Activated naive CD8-positive, alpha-beta T cell treated with anti-CD3 and anti-CD28 coated beads, Interleukin-2, amount 10 ng/mL, durations not matched to agents 7 days and 5 days (primary cell): ENCODE measurements at regions not wholly inside any gene's neighbourhood (a gene's known extent, or its start where the extent isn't known, plus 50 kb on each side); places are given as distances from the start of the nearest gene placed in this dataset.
"Not testable (repeated sequence)": the region's sequence is repeated elsewhere in the genome, so short reads cannot be mapped to it uniquely, and the experiment has no call there.

Experiments used
- ATAC-seq: fragments of 150-1000 bp; cut with Tn5 transposase; one replicate; pipeline ENCODE4 v1.10.0; 2021; ENCODE audit warnings: low read depth, moderate library complexity
- POLR2A ChIA-PET: fragments of 350-600 bp; sonication (Branson Sonifier 250); formaldehyde crosslinking; loops from one replicate; lab custom pipeline; 2021; ENCODE audit warnings: antibody characterized with exemption; lab: Charles Lee
- DNase-seq: peaks from one replicate; pipeline ENCODE4 v3.0.0; 2021
- H3K27ac Mint-ChIP-seq: one replicate; pipeline ENCODE4 v1.8.0; 2022; ENCODE audit warnings: mild to moderate bottlenecking, mixed read lengths
- H3K27me3 Mint-ChIP-seq: one replicate; pipeline ENCODE4 v1.8.0; 2022; ENCODE audit warnings: mild to moderate bottlenecking, moderate library complexity, mixed read lengths
- H3K36me3 Mint-ChIP-seq: one replicate; pipeline ENCODE4 v1.8.0; 2021; ENCODE audit warnings: mild to moderate bottlenecking, mixed read lengths
- H3K4me1 Mint-ChIP-seq: one replicate; pipeline ENCODE4 v1.8.0; 2021; ENCODE audit warnings: mixed read lengths
- H3K4me3 Mint-ChIP-seq: one replicate; pipeline ENCODE4 v1.8.0; 2022; ENCODE audit warnings: mild to moderate bottlenecking, moderate library complexity, mixed read lengths
- H3K9me3 Mint-ChIP-seq: one replicate; pipeline ENCODE4 v1.8.0; 2021; ENCODE audit warnings: mixed read lengths

GRCh38 chr6:5878792-5879191 is 127.9 kb downstream of the NRN1 start:
- POLR2A ChIA-PET = no interaction called here
- Mint-ChIP-seq H3K36me3 (peaks cover 3% of the 10 kb centered on the region), H3K27ac (no peak overlapping the region), H3K4me3 (peak overlapping the region; percentile 11), H3K4me1 (peaks cover 11% of the 10 kb centered on the region), H3K27me3 (peaks cover 7% of the 10 kb centered on the region), H3K9me3 (peaks cover 12% of the 10 kb centered on the region)
- DNase-seq (no peak), ATAC-seq (peak; percentile 88)

GRCh38 chr6:5876076-5876475 is 130.6 kb downstream of the NRN1 start:
- Mint-ChIP-seq H3K27me3 (no peaks in the 10 kb centered on the region), H3K4me1 (peaks cover 11% of the 10 kb centered on the region), H3K4me3 (no peak overlapping the region), H3K27ac (no peak overlapping the region), H3K9me3 (peaks cover 18% of the 10 kb centered on the region), H3K36me3 (peaks cover 12% of the 10 kb centered on the region)
- POLR2A ChIA-PET = no interaction called here
- no peak for DNase-seq
- no peak for ATAC-seq

- H3K9me3 Mint-ChIP-seq = peaks cover 15% of the 10 kb centered on the region
- DNase-seq, H3K27me3 Mint-ChIP-seq, H3K27ac Mint-ChIP-seq, POLR2A ChIA-PET, ATAC-seq, H3K4me3 Mint-ChIP-seq: not testable (repeated sequence)
- peaks cover 12% of the 10 kb centered on the region for H3K36me3 Mint-ChIP-seq
- peaks cover 20% of the 10 kb centered on the region for H3K4me1 Mint-ChIP-seq
Measured at GRCh38 chr6:5873976-5874375, 132.7 kb downstream of the NRN1 start.

GRCh38 chr6:5871296-5871695 is 135.4 kb downstream of the NRN1 start:
- Mint-ChIP-seq H3K4me1 (peaks cover 26% of the 10 kb centered on the region), H3K27me3 (no peaks in the 10 kb centered on the region)

GRCh38 chr6:5869676-5870075 is 137.0 kb downstream of the NRN1 start:
- H3K27me3 Mint-ChIP-seq = no peaks in the 10 kb centered on the region
- POLR2A ChIA-PET = interaction anchor here (0.7 kb wide), 1 partner anchor 56 kb away, joined by 3 read pairs; no protein-coding TSS in a partner anchor
- ATAC-seq (no peak), DNase-seq (no peak)
- H3K36me3 Mint-ChIP-seq = peaks cover 16% of the 10 kb centered on the region
- H3K4me3 Mint-ChIP-seq = peak overlapping the region; percentile 59
- H3K4me1 Mint-ChIP-seq = peaks cover 37% of the 10 kb centered on the region
- H3K27ac Mint-ChIP-seq = peak overlapping the region; percentile 60
- H3K9me3 Mint-ChIP-seq = peaks cover 7% of the 10 kb centered on the region

More at GRCh38 chr6:5871296-5871695, 135.4 kb downstream of the NRN1 start:
- POLR2A ChIA-PET = no interaction called here
- no peak for ATAC-seq
- peaks cover 7% of the 10 kb centered on the region for H3K9me3 Mint-ChIP-seq
- H3K4me3 Mint-ChIP-seq = no peak overlapping the region
- DNase-seq = no peak
- peaks cover 10% of the 10 kb centered on the region for H3K36me3 Mint-ChIP-seq
- no peak overlapping the region for H3K27ac Mint-ChIP-seq

- no peaks in the 10 kb centered on the region for H3K27me3 Mint-ChIP-seq
- peaks cover 37% of the 10 kb centered on the region for H3K4me1 Mint-ChIP-seq
- H3K27ac Mint-ChIP-seq = peak overlapping the region; percentile 60
- POLR2A ChIA-PET = no interaction called here
- ATAC-seq (no peak), DNase-seq (no peak)
- peaks cover 16% of the 10 kb centered on the region for H3K36me3 Mint-ChIP-seq
- H3K4me3 Mint-ChIP-seq = peak overlapping the region; percentile 59
- peaks cover 7% of the 10 kb centered on the region for H3K9me3 Mint-ChIP-seq
Measured at GRCh38 chr6:5869261-5869660, 137.5 kb downstream of the NRN1 start.

GRCh38 chr6:5866547-5867051 is 140.1 kb downstream of the NRN1 start:
- ATAC-seq (peak; percentile 70), DNase-seq (no peak)
- Mint-ChIP-seq H3K36me3 (peaks cover 12% of the 10 kb centered on the region), H3K4me1 (peaks cover 37% of the 10 kb centered on the region), H3K27ac (peak overlapping the region; percentile 93), H3K4me3 (peak overlapping the region; percentile 78), H3K27me3 (no peaks in the 10 kb centered on the region), H3K9me3 (no peaks in the 10 kb centered on the region)
- POLR2A ChIA-PET = interaction anchor here (0.8 to 1.6 kb wide), 3 partner anchors 13 to 34 kb away, joined by 3 to 10 read pairs (median 3); no protein-coding TSS in a partner anchor

GRCh38 chr6:5865506-5866031 is 141.2 kb downstream of the NRN1 start:
- no peaks in the 10 kb centered on the region for H3K9me3 Mint-ChIP-seq
- peak overlapping the region; percentile 80 for H3K27ac Mint-ChIP-seq
- peaks cover 2% of the 10 kb centered on the region for H3K27me3 Mint-ChIP-seq
- DNase-seq (no peak), ATAC-seq (peak; percentile 59)
- POLR2A ChIA-PET = no interaction called here
- H3K4me1 Mint-ChIP-seq = peaks cover 37% of the 10 kb centered on the region
- peak overlapping the region; percentile 47 for H3K4me3 Mint-ChIP-seq
- H3K36me3 Mint-ChIP-seq = peaks cover 8% of the 10 kb centered on the region

- Mint-ChIP-seq H3K4me3 (no peak overlapping the region), H3K9me3 (peaks cover 2% of the 10 kb centered on the region), H3K36me3 (peaks cover 8% of the 10 kb centered on the region), H3K27ac (no peak overlapping the region), H3K4me1 (peaks cover 8% of the 10 kb centered on the region), H3K27me3 (peaks cover 5% of the 10 kb centered on the region)
- ATAC-seq (no peak), DNase-seq (no peak)
- POLR2A ChIA-PET = no interaction called here
Measured at GRCh38 chr6:5860849-5861248, 145.9 kb downstream of the NRN1 start.

- H3K27me3 Mint-ChIP-seq = peaks cover 5% of the 10 kb centered on the region
- H3K4me1 Mint-ChIP-seq = peaks cover 4% of the 10 kb centered on the region
- H3K36me3 Mint-ChIP-seq = peaks cover 2% of the 10 kb centered on the region
- H3K9me3 Mint-ChIP-seq = peaks cover 2% of the 10 kb centered on the region
- H3K27ac Mint-ChIP-seq = no peak overlapping the region
- POLR2A ChIA-PET = no interaction called here
- ATAC-seq = no peak
- DNase-seq = no peak
- no peak overlapping the region for H3K4me3 Mint-ChIP-seq
Measured at GRCh38 chr6:5855787-5856470, 150.8 kb downstream of the NRN1 start.

GRCh38 chr6:5854899-5855298 is 151.8 kb downstream of the NRN1 start:
- H3K4me3 Mint-ChIP-seq = no peak overlapping the region
- no peak overlapping the region for H3K27ac Mint-ChIP-seq
- H3K9me3 Mint-ChIP-seq = peaks cover 2% of the 10 kb centered on the region
- H3K27me3 Mint-ChIP-seq = peaks cover 2% of the 10 kb centered on the region
- no peaks in the 10 kb centered on the region for H3K36me3 Mint-ChIP-seq
- no peak for ATAC-seq
- no peak for DNase-seq
- POLR2A ChIA-PET = no interaction called here
- H3K4me1 Mint-ChIP-seq = peaks cover 4% of the 10 kb centered on the region

- Mint-ChIP-seq H3K4me1 (peaks cover 10% of the 10 kb centered on the region), H3K27ac (peak overlapping the region; percentile 55), H3K9me3 (no peaks in the 10 kb centered on the region), H3K36me3 (no peaks in the 10 kb centered on the region), H3K4me3 (peak overlapping the region; percentile 82), H3K27me3 (peaks cover 2% of the 10 kb centered on the region)
- DNase-seq (peak; percentile 80), ATAC-seq (peak; percentile 99)
- POLR2A ChIA-PET = interaction anchor here (0.8 to 1.0 kb wide), 2 partner anchors 12 to 135 kb away, joined by 3 read pairs; no protein-coding TSS in a partner anchor
Measured at GRCh38 chr6:5851261-5851757, 155.4 kb downstream of the NRN1 start.

GRCh38 chr6:5850848-5851255 is 155.9 kb downstream of the NRN1 start:
- H3K27me3 Mint-ChIP-seq = peaks cover under 1% of the 10 kb centered on the region
- POLR2A ChIA-PET = interaction anchor here (0.8 to 1.0 kb wide), 2 partner anchors 11 to 135 kb away, joined by 3 read pairs; no protein-coding TSS in a partner anchor
- peaks cover 10% of the 10 kb centered on the region for H3K4me1 Mint-ChIP-seq
- H3K9me3 Mint-ChIP-seq = no peaks in the 10 kb centered on the region
- ATAC-seq (peak; percentile 61), DNase-seq (no peak)
- peak overlapping the region; percentile 82 for H3K4me3 Mint-ChIP-seq
- no peaks in the 10 kb centered on the region for H3K36me3 Mint-ChIP-seq
- peak overlapping the region; percentile 75 for H3K27ac Mint-ChIP-seq
